GM12878 (cell line): ENCODE measurements at regions not wholly inside any gene's neighbourhood (a gene's known extent, or its start where the extent isn't known, plus 50 kb on each side); places are given as distances from the start of the nearest gene placed in this dataset.

Experiments
- CTCF ChIP-seq, 3 experiments: IDR thresholded peaks in 2 of 3; conservative IDR thresholded peaks in 1 of 3; 2 replicates each; pipeline ENCODE4 v1.5.1; 2011; ENCODE audit warnings: low read depth in 3 of 3, low read length in 3 of 3, mild to moderate bottlenecking in 3 of 3, control low read depth in 2 of 3, moderate library complexity in 2 of 3, inconsistent platforms in 1 of 3, mixed read lengths in 1 of 3; ENCODE audit not compliant: control insufficient read depth in 2 of 3, insufficient read depth in 1 of 3; ENCODE audit errors: extremely low read depth in 1 of 3
- MAX ChIP-seq: IDR thresholded peaks from 2 replicates; pipeline ENCODE4 v1.6.1; 2012; ENCODE audit warnings: low read depth, low read length, improper control_type of control experiment
- NFIC ChIP-seq: IDR thresholded peaks from 2 replicates; pipeline ENCODE4 v1.6.1; 2012; ENCODE audit warnings: low read depth, mild to moderate bottlenecking, inconsistent platforms, low read length, moderate library complexity
- NFYA ChIP-seq: IDR thresholded peaks from 2 replicates; pipeline ENCODE4 v1.6.1; 2011; ENCODE audit warnings: low read depth, mild to moderate bottlenecking, low read length, improper control_type of control experiment, borderline replicate concordance
- PML ChIP-seq: IDR thresholded peaks from 2 replicates; pipeline ENCODE4 v1.6.1; 2012; ENCODE audit warnings: low read length, inconsistent platforms
- POLR2A ChIP-seq: IDR thresholded peaks from 2 replicates; pipeline ENCODE4 v1.6.1; 2011; ENCODE audit warnings: low read depth, mild to moderate bottlenecking, low read length
- POLR2AphosphoS5 ChIP-seq: IDR thresholded peaks from 2 replicates; pipeline ENCODE4 v1.6.1; 2011; ENCODE audit warnings: mild to moderate bottlenecking, low read length, inconsistent platforms
- RBBP5 ChIP-seq: fragments of 200-600 bp; sonication (generic); conservative IDR thresholded peaks from 2 replicates; pipeline ENCODE4 v1.6.1; 2016
- SIN3A ChIP-seq: IDR thresholded peaks from 2 replicates; pipeline ENCODE4 v1.6.1; 2012; ENCODE audit warnings: low read depth, low read length, improper control_type of control experiment
- TAF1 ChIP-seq: IDR thresholded peaks from 2 replicates; pipeline ENCODE4 v1.6.1; 2011; ENCODE audit warnings: mild to moderate bottlenecking, low read depth, low read length, borderline replicate concordance
- USF2 ChIP-seq: IDR thresholded peaks from 2 replicates; pipeline ENCODE4 v1.6.1; 2011; ENCODE audit warnings: low read depth, low read length, improper control_type of control experiment, borderline replicate concordance
- ZBTB4 ChIP-seq: fragments of 450-650 bp; formaldehyde crosslinking; IDR thresholded peaks from 2 replicates; pipeline ENCODE4 v1.4.0; 2022; ENCODE audit warnings: mild to moderate bottlenecking, moderate library complexity

- TF ChIP-seq ZBTB4, result no peak
- TF ChIP-seq POLR2A, result no peak
- TF ChIP-seq CTCF (IDR thresholded peaks at IDR 0.05 in 2 of 3, conservative IDR thresholded peaks at IDR 0.05 in 1 of 3; ENCODE audit: control insufficient read depth in 2 of 3, extremely low read depth in 1 of 3, insufficient read depth in 1 of 3, low read depth in 3 of 3, low read length in 3 of 3), result no peak
- TF ChIP-seq SIN3A, result no peak
- TF ChIP-seq RBBP5, result no peak
- TF ChIP-seq PML, result no peak
- TF ChIP-seq POLR2AphosphoS5, result no peak
- no peak for TF ChIP-seq TAF1
- no peak for TF ChIP-seq MAX
- TF ChIP-seq NFIC, result no peak
- no peak for TF ChIP-seq NFYA
- no peak for TF ChIP-seq USF2
Measured at GRCh38 chr17:62860962-62861873, 53.1 kb upstream of the MARCHF10 start.
